ENCODE measurements at regions not wholly inside any gene's neighbourhood (a gene's known extent, or its start where the extent isn't known, plus 50 kb on each side); places are given as distances from the start of the nearest gene placed in this dataset.
"Not testable (repeated sequence)": the region's sequence is repeated elsewhere in the genome, so short reads cannot be mapped to it uniquely, and the experiment has no call there.

GRCh38 chr3:106083207-106083606, 214.4 kb upstream of the CBLB start:
- no peak for DNase-seq

DNA sequence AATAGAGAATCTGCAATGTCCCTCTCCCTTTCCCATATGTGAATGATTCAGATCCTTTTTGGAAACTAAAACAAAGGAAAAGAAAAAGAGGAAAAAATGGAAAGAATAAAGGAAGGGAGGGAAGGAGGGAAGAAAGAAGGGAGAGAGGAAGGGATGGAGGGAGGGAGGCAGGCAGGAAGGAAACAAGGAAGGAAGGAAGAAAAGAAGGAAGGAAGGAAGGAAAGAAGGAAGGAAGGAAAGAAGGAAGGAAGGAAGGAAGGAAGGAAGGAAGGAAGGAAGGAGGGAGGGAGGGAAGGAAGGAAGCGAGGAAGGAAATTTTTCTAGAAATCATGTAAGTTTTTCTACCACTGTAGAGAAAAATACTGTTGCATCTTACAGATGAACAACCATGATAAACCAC, 215.0 kb upstream of the CBLB start:
- no peak for DNase-seq

DNA sequence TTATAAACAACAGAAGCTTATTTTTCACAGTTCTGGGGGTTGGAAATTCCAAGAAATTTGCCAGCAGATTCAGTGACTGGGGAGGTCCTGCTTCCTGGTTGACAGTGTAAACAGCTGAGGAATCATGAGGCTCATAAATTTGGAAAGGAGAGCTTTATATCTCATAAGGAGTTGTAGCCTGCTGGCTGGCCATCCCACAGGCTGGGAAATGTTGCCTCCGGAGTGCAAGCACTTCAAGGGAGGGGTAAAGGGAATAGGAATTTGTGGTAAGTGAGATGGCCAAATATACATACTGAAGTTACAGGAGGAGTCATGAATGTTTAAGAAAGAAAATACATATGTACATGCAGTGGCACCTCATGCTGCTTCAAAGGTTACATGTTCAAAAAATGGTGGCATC, 217.2 kb upstream of the CBLB start:
- DNase-seq, result no peak

DNA sequence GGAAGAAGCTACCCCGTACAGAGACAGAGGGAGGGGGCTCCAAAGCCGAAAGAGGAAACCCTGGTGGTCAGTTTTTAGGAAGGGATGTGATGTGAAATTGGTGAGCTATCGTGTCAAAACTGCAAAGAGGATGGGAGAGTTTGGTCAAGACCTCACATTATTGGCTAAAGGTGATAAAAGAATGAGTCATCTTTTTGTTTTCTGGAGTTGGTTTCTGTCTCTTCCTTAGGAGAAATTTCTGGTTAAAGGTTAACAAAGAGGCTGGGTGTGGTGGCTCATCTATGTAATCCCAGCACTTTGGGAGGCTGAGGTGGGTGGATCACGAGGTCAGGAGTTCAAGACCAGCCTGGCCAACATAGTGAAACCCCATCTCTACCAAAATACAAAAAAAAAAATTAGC, 217.8 kb upstream of the CBLB start:
- no peak for DNase-seq

DNA sequence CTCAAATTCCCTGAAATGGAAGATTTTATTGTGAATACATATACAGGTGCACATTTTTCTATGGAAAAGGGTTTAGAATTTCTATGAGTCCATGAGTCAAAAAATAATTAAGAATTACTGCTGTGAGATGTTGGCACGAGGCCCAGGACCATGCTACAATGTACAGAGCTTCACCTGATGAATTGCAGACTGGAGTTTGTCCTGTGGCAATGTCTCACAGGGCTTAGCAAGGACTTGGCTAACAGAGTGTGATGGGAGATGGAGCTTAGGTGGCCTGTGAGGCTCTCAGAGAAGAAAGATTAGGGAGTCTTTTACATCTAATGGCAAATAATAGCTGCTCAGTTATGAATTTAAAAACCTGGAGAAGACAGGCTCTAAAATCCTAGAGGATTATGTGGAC, 219.5 kb upstream of the CBLB start:
- DNase-seq, result no peak

- no peak for DNase-seq
Measured at GRCh38 chr3:106088899-106089298, 220.1 kb upstream of the CBLB start.

- DNase-seq, result no peak
Measured at GRCh38 chr3:106089806-106090205, 221.0 kb upstream of the CBLB start.

DNA sequence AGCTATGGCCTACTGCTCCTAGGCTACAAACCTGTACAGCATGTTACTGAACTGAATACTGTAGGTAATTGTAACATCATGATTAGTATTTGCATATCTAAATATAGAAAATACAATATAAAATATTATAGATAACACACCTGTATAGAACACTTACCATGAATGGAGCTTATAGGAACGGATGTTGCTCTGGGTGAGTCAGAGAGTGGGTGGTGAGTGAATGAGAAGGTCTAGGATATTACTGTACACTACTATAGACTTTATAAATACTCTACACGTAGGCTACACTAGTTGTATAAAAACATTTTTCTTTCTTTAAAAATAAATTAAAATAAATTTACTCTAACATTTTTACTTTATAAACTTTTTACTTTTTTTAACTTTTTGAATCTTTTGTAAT, 224.0 kb upstream of the CBLB start:
- no peak for DNase-seq

DNA sequence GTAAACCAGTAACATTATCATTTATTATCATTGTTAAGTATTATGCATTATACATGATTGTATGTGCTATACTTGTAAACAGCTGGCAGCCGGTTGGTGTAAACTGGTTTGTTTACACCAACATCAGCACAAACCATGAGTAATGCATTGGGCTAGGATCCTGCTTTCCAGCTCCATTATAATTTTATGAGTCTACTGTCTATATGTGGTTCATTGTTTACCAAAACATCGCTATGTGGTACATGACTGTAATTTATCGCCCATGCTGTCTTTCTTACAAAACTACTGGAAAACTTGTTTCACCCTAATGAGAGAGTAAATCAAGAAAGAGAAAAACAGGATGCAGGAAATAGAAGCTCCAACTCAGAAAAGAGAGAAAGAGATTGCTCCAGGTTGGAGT, 224.8 kb upstream of the CBLB start:
- no peak for DNase-seq

DNA sequence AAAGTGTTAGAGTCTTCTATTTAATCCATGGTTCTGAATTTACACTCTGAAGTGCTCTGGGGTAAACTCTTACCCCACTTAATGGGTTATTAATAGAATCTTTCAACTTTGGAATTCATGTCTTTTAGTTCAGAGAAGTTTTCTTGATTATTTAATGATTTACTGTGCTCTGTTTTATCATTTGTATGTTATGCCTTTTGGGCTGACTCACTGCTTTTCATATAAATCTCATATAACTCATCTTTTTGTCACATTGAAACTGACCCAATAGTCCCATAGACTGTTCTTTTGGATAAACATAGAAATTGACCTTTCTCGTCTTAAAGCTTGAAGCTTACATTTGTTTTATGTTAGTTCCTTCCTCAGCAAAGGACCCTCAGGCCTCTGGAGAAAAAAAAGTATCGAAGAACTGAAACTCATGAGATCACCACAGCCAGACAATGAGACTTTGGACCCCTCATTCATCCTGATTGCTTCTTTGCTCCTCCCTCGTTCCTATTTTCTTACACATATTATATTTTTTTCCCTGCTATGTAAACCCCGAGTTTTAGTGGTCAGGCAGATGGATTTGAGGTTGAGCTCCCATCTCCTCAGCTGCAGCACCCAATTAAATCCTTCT, 229.1 kb upstream of the CBLB start:
- DNase-seq, result no peak

- no peak for DNase-seq
Measured at GRCh38 chr3:106103383-106103782, 234.6 kb upstream of the CBLB start.

DNA sequence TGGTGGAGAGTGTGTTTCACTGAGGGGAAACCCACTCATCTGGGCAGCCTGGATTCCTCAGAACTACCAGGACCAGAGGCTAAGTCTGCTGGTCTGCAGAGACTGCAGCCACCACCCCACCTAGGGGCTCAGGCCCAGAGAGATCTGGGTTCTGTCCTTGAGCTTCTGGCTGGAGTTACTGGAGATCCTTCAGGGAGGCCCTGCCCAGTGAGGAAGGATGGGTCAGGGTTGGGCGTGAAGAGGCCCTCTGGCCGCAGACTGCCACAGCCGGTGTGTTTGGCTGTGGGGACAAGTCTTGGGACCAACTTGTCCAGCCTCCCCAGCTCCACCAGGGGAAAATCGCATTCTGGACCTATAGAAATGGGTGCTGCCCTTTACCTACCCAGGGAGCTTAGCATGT, 235.3 kb upstream of the CBLB start:
- DNase-seq, result no peak

DNA sequence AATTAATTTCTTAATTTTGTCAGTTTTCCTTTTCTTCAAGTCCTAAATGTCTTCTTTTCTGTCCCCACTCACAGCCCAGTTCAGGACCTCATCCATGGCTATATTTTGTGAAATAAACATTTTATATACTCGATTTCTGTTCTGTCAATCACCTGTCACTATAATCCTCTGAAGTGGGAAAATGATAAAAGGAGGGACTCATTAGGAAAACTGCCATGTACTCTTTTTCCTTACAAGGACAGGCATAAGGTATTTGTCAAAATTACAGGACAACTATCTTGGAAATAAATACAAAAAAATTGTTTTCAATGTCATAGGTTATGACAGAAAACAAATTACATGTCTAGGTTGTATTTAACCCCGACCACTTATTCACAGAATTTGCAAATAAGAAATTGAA, 240.1 kb upstream of the CBLB start:
- DNase-seq, result no peak

DNA sequence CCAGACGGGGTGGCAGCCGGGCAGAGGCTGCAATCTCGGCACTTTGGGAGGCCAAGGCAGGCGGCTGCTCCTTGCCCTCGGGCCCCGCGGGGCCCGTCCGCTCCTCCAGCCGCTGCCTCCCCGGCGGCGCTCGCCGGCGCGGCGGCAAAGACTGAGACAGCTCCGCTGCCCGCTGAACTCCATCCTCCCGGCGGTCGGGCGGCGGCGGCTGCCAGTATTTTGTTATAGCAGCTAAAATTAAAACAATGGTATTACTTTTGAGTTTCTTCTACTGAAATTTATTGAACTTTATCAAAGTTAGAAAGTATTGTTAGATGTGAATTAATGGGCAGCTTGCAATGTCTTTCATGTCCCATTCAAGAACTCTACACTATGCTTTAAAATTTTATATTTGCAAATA, 243.7 kb upstream of the CBLB start:
- DNase-seq, result not testable (repeated sequence)

DNA sequence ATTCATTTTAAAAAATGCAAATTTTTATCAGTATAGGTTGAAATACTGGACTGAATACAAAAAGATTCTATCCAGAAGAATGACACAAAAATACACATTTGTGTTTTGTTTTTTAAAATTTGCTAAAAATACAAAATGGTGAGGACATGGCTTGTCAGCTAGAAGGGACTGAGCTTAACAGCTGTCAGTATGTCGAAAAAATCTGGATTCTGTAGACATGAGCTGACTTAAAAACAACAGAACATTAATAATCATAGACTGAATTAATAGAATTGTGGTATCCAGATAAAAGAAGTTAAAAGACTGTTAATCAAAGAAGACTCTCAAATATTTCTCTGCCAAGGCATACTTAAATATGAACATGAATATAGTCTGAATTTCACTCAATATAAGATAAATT, 244.9 kb upstream of the CBLB start:
- DNase-seq, result no peak

- no peak for DNase-seq
Measured at GRCh38 chr3:106114220-106114619, 245.4 kb upstream of the CBLB start.

- DNase-seq, result no peak
Measured at GRCh38 chr3:106114848-106115247, 246.0 kb upstream of the CBLB start.

- no peak for DNase-seq
Measured at GRCh38 chr3:106115557-106115956, 246.7 kb upstream of the CBLB start.

DNA sequence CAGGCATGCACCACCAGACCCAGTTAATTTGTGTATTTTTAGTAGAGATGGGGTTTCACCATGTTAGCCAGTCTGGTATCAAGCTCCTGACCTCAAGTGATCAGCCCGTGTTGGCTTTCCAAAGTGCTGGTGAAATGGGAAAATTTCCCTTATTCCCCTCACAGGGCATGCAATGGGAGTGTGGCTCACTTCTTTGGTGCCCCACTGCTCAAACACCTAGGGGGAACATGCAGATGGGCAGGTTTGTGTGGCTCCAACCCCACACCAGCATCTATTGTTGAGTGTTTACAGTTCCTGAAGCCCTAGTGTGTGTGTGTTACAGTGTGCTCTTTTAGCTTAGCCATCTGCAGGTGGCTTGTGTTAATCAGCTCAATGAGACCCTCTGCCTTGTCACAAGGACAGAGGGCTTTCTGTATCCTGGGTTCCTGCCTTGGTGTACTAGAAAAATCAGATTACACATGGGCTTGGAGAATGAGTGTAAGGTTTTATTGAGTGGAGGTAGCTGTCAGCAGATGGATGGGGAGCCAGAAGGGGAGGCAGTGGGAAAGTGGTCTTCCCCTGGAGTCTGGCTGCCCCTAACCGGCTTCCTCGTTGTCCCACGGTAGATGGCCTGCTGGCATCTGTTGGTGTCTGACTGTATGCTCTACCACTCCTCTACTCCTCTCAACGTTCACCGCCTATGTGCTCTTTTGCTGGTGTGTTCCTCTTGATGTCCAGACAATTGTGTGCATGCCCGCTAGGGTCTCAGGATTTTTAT, 248.1 kb upstream of the CBLB start:
- DNase-seq, result no peak

DNA sequence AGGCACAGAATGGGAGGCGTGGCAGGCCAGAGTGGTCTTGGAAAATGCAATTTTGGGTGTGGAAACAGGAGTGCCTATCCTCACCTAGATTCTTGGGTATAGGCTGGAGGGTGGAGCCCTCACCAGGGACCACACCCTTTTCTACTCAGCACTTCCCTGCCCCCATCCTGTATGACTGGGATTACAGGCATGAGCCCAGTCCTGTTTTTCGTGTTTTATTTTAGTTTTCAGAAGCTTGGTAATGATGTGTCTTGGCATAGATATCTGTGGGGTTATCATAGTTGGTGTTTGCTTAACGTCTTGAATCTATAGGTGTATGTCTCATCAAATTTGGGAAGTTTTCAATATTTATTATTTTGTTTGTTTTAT, 248.7 kb upstream of the CBLB start:
- no peak for DNase-seq

GRCh38 chr3:106119614-106120082, 250.8 kb upstream of the CBLB start:
- no peak for DNase-seq

GRCh38 chr3:106120356-106120755, 251.5 kb upstream of the CBLB start:
- no peak for DNase-seq

DNA sequence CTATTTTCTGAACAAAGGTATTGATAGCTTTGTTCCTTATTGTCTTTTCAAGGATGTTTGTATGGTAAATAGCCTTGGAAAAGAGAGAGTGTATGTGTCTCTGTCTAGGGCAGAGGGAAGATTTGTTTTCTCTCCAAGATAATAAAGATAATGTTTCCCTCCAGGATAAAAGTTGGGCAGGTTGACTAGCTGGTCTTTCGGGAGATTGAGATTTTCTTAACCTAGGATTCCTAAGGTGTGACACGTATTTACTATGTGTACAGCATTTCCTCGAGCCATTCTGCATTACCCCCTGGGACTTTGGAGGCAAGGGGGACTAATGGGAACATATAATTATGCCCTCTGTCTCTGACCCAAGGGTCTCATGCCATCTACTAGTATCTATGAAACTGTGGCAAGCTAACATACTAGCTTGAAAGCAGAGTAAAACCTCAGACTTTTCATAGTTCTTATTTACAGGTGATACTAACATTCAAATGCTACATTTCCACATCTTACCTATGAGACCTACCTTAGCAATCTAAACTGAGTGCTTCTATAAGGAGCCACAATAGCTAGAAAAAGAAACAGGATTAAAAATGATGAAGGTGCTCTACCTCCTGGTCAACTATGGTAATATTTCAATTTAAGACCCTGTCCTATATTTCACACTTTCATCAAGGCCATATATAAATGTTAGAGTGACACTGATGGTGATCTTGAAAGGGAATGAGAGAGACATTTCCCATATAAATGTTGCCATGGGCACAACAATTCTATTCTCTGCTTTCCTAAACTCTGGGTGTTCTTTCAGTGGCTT, 252.9 kb upstream of the CBLB start:
- no peak for DNase-seq

- no peak for DNase-seq
Measured at GRCh38 chr3:106124818-106125217, 256.0 kb upstream of the CBLB start.
